Pancreas (tissue), 10 donors: ENCODE measurements at regions not wholly inside any gene's neighbourhood (a gene's known extent, or its start where the extent isn't known, plus 50 kb on each side); places are given as distances from the start of the nearest gene placed in this dataset.

Experiments used
- ATAC-seq, 4 donors: fragments of 200-7000 bp; cut with Tn5 transposase; one replicate each; pipeline versions ENCODE4 v1.8.0 to v1.9.1; 2020; ENCODE audit warnings: mild to moderate bottlenecking in 4 of 4, moderate library complexity in 4 of 4
- DNase-seq, 6 donors: peaks; one replicate each; pipeline ENCODE4 v3.0.0-alpha.2; 2020
- FAIRE-seq: peaks from 2 replicates; lab custom pipeline; 2012; peaks lifted over from hg19 to GRCh38; lab: Jason Lieb, UNC
- H3K27ac ChIP-seq, 4 donors: fragments of 200-600 bp; sonication (generic); 1 replicate in 3 of 4; 2 replicates in 1 of 4; pipeline versions ENCODE4 v1.5.0 to v1.8.0; 2020
- H3K27me3 ChIP-seq, 4 donors: fragments of 200-600 bp; one replicate each; pipeline ENCODE4 v1.8.0; 2021
- H3K36me3 ChIP-seq, 3 donors: fragments of 200-600 bp; sonication (generic) in 1 of 3; one replicate each; pipeline versions ENCODE4 v1.5.0 to v1.8.0; 2020 to 2021
- H3K4me1 ChIP-seq, 3 donors: fragments of 200-600 bp; one replicate each; pipeline ENCODE4 v1.8.0; 2021
- H3K4me3 ChIP-seq, 4 donors: fragments of 200-600 bp; sonication (generic) in 2 of 4; one replicate each; pipeline versions ENCODE4 v1.5.0 to v1.8.0; 2020 to 2021
- H3K9me3 ChIP-seq, 4 donors: fragments of 200-600 bp; one replicate each; pipeline ENCODE4 v1.8.0; 2021
- WGBS, 2 donors: extraction: QIAGEN DNeasy Blood & Tissue Kit; methylation state at CpG; one replicate each; pipeline ENCODE4 v1.1.7; 2013; 5-methylcytosine and 5-hydroxymethylcytosine counted together
- intact Hi-C, 3 donors: fragments of 100-400 bp; cut with DNase I; formaldehyde crosslinking; loops; one replicate each; pipeline versions ENCODE4 v1.11.1 to v1.14.2; 2022
- TF ChIP-seq, protein P1 (sequence below), 4 donors: fragments of 200-600 bp; sonication (generic) in 3 of 4; IDR thresholded peaks; one replicate each; pipeline versions ENCODE4 v1.5.0 to v1.8.0; 2021; ENCODE audit warnings: antibody characterized with exemption in 4 of 4
- donor health status: healthy with polysubstance abuse.
- donor health status: DM: no; HTN: no; CAD: no; lungs with moderate emphysema.
- donor health status: DM: no; HTN: no; CAD: no.
- donor health status: control.
- donor health status: control.
- donor health status: Bipolar disorder and iron deficiency.
- donor health status: DM: yes; HTN: yes; CAD: no.
- donor health status: DM: no; HTN: no; CAD: no.
- donor health status: DM: no; HTN: no; CAD: no.
- donor health status: DM: yes; HTN: yes; CAD: no.

- H3K27ac ChIP-seq: no peak overlapping the region
- H3K4me1 ChIP-seq: no peaks in the 10 kb centered on the region
- ATAC-seq (no peak), DNase-seq (no peak), FAIRE-seq (no peak)
- TF ChIP-seq, protein P1, sequence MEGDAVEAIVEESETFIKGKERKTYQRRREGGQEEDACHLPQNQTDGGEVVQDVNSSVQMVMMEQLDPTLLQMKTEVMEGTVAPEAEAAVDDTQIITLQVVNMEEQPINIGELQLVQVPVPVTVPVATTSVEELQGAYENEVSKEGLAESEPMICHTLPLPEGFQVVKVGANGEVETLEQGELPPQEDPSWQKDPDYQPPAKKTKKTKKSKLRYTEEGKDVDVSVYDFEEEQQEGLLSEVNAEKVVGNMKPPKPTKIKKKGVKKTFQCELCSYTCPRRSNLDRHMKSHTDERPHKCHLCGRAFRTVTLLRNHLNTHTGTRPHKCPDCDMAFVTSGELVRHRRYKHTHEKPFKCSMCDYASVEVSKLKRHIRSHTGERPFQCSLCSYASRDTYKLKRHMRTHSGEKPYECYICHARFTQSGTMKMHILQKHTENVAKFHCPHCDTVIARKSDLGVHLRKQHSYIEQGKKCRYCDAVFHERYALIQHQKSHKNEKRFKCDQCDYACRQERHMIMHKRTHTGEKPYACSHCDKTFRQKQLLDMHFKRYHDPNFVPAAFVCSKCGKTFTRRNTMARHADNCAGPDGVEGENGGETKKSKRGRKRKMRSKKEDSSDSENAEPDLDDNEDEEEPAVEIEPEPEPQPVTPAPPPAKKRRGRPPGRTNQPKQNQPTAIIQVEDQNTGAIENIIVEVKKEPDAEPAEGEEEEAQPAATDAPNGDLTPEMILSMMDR (IDR thresholded peaks at IDR 0.05): no peak
- no peaks in the 10 kb centered on the region for H3K9me3 ChIP-seq
- H3K27me3 ChIP-seq: no peaks in the 10 kb centered on the region
- H3K36me3 ChIP-seq: no peaks in the 10 kb centered on the region
- intact Hi-C loops: no loop called here
- H3K4me3 ChIP-seq: no peak overlapping the region
Observed at GRCh38 chr3:94896994-94897393, 834.1 kb downstream of the NSUN3 start.

DNA sequence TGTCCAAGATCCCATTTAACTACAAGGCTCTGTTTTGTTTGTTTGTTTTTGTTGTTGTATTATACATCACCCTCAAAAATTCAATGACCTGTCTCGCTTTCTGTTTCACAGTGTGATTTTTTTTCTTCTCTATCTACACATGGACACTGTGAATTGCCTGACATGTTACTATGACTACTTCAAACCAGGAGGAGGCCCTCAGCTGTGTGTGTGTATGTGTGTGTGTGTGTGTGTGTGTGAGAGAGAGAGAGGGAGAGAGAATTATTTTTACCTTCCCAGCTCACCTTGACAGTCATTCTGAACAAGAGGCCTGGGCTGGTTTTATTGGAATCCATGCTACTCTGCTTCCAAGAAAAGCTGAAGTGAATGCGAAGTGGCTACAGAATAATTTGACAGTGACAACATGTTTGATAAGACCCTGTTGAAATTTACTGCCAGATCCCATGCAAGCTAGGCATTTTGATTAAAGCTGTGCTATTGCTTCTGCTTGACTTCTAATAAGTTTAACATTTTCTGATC lies 841.4 kb downstream of the NSUN3 start:
- ATAC-seq (peak in 1 of 4 donors; percentile 16), FAIRE-seq (no peak), DNase-seq (no peak)
- 64 to 77% methylated on average over 2 of the region's 2 CpGs for WGBS, 2 donors
- intact Hi-C loops: no loop called here
- Histone ChIP-seq H3K27me3 (no peaks in the 10 kb centered on the region), H3K4me3 (no peak overlapping the region), H3K36me3 (no peaks in the 10 kb centered on the region), H3K9me3 (no peaks in the 10 kb centered on the region), H3K4me1 (no peaks in the 10 kb centered on the region), H3K27ac (no peak overlapping the region)
- TF ChIP-seq, protein P1 (IDR thresholded peaks at IDR 0.05): no peak

GRCh38 chr3:94909726-94910125 lies 846.9 kb downstream of the NSUN3 start:
- H3K4me3 ChIP-seq: no peak overlapping the region
- H3K9me3 ChIP-seq: no peaks in the 10 kb centered on the region
- FAIRE-seq: no peak
- no peaks in the 10 kb centered on the region for H3K36me3 ChIP-seq
- TF ChIP-seq, protein P1 (IDR thresholded peaks at IDR 0.05): no peak
- WGBS, 2 donors: 77 to 85% methylated on average over 2 of the region's 2 CpGs
- H3K4me1 ChIP-seq: no peaks in the 10 kb centered on the region
- no peak overlapping the region for H3K27ac ChIP-seq
- no peak for ATAC-seq
- DNase-seq: no peak
- H3K27me3 ChIP-seq: no peaks in the 10 kb centered on the region
- intact Hi-C loops: no loop called here

DNA sequence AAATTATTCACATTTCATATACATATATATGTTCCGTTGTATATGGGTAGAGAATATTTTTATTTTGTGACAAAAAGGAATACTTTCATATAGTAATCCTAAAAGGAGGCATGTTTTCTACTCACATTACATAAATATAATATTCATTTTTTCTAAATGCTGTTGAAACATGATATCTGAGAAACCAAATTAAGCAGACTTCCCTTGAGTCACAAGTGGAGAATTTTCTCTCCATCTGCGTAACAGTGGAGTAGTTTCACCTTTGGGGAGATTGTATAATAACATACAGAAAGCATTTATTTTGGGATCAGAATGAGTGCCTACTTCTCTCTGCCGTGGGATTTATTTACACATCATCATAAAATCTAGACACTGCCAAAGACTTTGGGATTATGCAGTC lies 849.8 kb downstream of the NSUN3 start:
- TF ChIP-seq, protein P1 (IDR thresholded peaks at IDR 0.05): no peak
- Histone ChIP-seq H3K4me3 (no peak overlapping the region), H3K27me3 (no peaks in the 10 kb centered on the region), H3K27ac (no peak overlapping the region), H3K4me1 (no peaks in the 10 kb centered on the region), H3K9me3 (no peaks in the 10 kb centered on the region), H3K36me3 (no peaks in the 10 kb centered on the region)
- WGBS, 2 donors: 73 to 82% methylated on average over 3 of the region's 3 CpGs
- intact Hi-C loops: no loop called here
- DNase-seq (no peak), FAIRE-seq (no peak), ATAC-seq (no peak)

- 91 to 97% methylated on average over 8 of the region's 8 CpGs for WGBS, 2 donors
Observed at GRCh38 chr3:94927175-94927574, 864.3 kb downstream of the NSUN3 start.

More at GRCh38 chr3:94927175-94927574, 864.3 kb downstream of the NSUN3 start:
- no peaks in the 10 kb centered on the region for H3K9me3 ChIP-seq
- no peaks in the 10 kb centered on the region for H3K4me1 ChIP-seq
- intact Hi-C loops: no loop called here
- ATAC-seq (no peak), FAIRE-seq (no peak), DNase-seq (no peak)
- H3K27me3 ChIP-seq: no peaks in the 10 kb centered on the region
- TF ChIP-seq, protein P1 (IDR thresholded peaks at IDR 0.05): no peak
- H3K36me3 ChIP-seq: no peaks in the 10 kb centered on the region
- no peak overlapping the region for H3K27ac ChIP-seq
- H3K4me3 ChIP-seq: no peak overlapping the region
